ENCODE measurements at regions not wholly inside any gene's neighbourhood (a gene's known extent, or its start where the extent isn't known, plus 50 kb on each side); places are given as distances from the start of the nearest gene placed in this dataset.

DNA sequence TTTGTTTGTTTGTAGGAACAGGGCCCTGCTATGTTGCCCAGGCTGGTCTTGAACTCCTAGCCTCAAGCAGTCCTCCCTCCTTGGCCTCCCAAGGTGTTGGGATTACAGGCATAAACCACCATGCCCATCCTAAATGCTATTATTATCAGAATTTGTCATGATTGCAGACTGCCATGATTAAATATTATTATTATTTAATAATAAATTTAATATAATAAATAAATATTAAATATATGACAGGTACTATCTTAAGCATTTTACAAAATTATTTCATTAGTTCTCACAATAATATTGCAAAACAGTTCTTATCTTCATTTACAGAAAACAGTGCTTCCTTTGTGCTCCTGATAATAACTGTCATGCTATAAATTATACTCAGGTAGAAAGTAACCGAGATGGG, 133.4 kb upstream of the JADE1 start:
- TF ChIP-seq, protein P1, sequence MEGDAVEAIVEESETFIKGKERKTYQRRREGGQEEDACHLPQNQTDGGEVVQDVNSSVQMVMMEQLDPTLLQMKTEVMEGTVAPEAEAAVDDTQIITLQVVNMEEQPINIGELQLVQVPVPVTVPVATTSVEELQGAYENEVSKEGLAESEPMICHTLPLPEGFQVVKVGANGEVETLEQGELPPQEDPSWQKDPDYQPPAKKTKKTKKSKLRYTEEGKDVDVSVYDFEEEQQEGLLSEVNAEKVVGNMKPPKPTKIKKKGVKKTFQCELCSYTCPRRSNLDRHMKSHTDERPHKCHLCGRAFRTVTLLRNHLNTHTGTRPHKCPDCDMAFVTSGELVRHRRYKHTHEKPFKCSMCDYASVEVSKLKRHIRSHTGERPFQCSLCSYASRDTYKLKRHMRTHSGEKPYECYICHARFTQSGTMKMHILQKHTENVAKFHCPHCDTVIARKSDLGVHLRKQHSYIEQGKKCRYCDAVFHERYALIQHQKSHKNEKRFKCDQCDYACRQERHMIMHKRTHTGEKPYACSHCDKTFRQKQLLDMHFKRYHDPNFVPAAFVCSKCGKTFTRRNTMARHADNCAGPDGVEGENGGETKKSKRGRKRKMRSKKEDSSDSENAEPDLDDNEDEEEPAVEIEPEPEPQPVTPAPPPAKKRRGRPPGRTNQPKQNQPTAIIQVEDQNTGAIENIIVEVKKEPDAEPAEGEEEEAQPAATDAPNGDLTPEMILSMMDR (conservative IDR thresholded peaks at IDR 0.05), result no peak
- TF ChIP-seq EZH2 (IDR thresholded peaks at IDR 0.05; ENCODE audit: low read depth), result no peak
